Limb (tissue), 2 donors: ENCODE measurements at regions not wholly inside any gene's neighbourhood (a gene's known extent, or its start where the extent isn't known, plus 50 kb on each side); places are given as distances from the start of the nearest gene placed in this dataset.
A peak's percentile ranks its signal among the peaks of the same experiment; 100 is the strongest.
"Not testable (repeated sequence)": the region's sequence is repeated elsewhere in the genome, so short reads cannot be mapped to it uniquely, and the experiment has no call there.

Source experiments
- DNase-seq, 2 donors: peaks; one replicate each; pipeline ENCODE4 v3.0.0-alpha.2; 2016; ENCODE audit errors: extremely low spot score in 2 of 2

DNA sequence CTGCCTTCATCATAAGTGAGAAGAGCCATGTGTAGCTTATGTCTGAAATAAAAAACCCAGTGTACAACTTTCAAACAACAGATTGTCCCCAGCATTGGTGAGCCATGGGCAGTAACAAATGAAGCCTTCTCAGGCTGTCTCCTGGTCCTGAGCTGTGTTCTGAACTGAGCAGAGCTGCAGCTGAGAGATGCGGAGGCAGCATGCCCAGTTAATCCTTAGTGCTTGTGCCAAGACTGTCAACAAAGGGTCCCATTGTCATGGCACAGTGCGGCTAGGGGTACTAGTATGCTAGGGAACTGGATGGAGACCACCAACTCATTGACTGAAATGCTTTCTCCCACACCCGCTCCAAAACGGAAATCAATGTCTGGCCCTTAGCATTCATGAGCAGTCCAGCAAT lies 154.3 kb downstream of the RMST start:
- peak in 1 of 2 donors; percentile 34 for DNase-seq

DNA sequence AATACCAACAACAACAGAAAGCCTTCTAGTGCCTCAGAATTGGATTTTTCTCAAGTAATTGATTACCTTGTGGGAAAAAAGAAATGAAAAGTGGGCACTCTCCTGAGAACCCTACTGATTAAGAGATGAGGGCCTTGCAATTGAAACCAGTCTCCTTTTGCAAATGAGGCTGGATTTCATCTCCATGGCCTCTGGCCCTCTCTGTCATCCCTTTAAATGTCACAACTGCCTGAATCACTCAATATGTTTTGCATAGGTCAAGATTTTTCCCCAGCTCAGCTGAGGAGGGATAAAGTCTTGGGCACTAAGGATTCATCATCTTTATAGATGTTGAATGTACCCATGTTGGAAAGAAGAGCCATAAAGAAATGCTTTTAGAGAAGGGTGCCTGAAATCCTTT lies 166.4 kb downstream of the RMST start:
- DNase-seq, result no peak

- no peak for DNase-seq
Observed at GRCh38 chr12:97629382-97629781, 166.8 kb downstream of the RMST start.

DNA sequence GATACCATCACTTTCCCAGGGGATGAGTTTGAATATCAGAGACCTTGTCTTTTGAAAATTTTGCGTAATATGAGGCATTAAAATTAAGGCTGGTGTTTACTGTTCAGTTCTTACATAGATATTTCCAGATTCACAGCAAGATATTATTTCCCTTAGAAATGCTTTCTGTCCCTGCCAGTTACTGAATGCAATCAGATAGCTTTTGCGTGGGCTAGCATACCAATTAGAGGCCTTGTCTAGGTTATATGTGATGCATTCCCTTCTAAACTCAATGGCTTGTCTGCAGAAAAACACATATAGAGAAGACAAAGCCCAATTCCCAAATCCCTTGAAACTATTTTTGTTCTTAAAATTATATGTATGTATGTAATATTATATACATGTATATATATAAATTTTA lies 167.8 kb downstream of the RMST start:
- no peak for DNase-seq

DNA sequence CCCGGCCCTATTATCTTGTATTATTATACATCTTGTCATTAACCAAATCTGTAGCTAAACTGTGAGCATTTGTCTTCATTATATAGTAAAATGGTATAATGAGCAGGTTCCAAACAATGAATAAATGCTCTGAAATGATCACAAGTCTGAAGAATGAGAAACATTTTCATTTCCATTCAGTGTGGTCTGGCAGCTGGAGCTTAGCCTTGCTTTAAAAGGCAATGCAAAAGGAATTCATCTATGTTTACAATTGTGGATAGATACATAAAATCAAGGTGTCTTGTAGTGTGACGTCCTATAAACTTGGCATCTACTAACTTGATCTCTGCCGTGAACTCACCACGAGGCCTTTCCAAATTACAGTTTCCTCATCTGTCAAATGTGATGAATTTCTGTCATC lies 168.3 kb downstream of the RMST start:
- DNase-seq, result no peak

GRCh38 chr12:97637770-97638169 lies 175.2 kb downstream of the RMST start:
- DNase-seq, result no peak

GRCh38 chr12:97638739-97639138 lies 176.1 kb downstream of the RMST start:
- DNase-seq, result no peak

DNA sequence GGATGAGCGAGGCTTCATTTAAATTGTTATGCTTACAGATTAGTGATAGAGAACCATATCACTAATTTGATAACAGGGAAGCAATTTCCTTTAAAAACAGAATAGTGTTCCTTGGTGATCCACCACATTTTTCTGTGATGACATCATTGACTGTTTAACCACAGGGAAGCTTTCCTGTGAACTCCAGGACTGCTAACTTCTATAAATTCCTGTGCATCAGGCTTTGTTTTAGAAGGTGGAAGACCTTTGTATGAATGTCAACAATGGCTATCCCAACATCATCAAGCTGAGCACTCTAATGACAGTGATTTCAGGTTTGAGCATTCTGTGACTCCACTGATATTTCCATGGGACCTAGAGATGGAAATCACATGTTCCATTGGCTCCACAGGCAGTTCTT lies 177.1 kb downstream of the RMST start:
- no peak for DNase-seq

GRCh38 chr12:97640826-97641225 lies 178.2 kb downstream of the RMST start:
- no peak for DNase-seq

GRCh38 chr12:97642911-97643310 lies 180.3 kb downstream of the RMST start:
- no peak for DNase-seq

DNA sequence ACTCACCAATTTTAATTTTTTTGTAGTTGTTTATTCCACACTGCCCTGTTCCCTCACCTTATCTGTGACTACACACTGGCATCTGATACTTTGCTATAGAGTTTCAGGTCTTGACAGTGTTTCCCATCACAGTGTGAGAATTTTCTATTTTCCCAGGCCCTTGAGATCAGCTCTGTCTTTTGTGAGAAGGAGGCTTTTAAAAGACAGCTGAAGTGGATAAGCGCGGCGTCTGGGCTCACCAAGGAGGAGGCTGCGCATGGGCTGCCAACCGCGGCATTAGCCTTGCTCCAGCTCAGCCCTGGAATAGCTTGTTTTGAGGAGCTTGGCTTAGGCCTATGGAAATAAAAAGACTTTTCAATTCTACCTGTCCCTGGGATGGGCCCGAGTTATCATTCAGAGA lies 181.3 kb downstream of the RMST start:
- no peak for DNase-seq

GRCh38 chr12:97645726-97646125 lies 183.1 kb downstream of the RMST start:
- no peak for DNase-seq

- no peak for DNase-seq
Observed at GRCh38 chr12:97647142-97647541, 184.5 kb downstream of the RMST start.

DNA sequence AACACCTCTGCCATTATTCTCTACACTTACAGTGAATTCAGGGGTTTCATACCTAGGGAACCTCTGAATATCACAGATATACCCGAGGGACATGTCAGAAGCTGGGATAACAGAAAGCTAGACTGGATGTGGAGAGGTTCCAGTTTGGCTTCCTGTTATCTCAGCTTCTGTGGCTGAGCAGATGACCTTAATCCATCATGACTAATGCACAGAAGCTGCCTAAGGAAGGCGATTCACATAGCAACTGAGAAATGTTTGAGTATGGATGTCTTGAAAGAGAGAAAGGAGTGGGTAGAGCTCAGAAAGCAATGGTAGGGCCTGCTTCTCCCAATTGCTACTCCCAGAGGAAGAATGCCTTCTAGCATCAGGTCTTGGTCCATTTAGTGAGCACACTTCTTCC lies 187.6 kb downstream of the RMST start:
- DNase-seq, result no peak

- DNase-seq, result not testable (repeated sequence)
Observed at GRCh38 chr12:97656548-97656947, 193.9 kb downstream of the RMST start.

GRCh38 chr12:97659117-97659880 lies 196.7 kb downstream of the RMST start:
- DNase-seq, result no peak

GRCh38 chr12:97666263-97666662 lies 203.7 kb downstream of the RMST start:
- no peak for DNase-seq

DNA sequence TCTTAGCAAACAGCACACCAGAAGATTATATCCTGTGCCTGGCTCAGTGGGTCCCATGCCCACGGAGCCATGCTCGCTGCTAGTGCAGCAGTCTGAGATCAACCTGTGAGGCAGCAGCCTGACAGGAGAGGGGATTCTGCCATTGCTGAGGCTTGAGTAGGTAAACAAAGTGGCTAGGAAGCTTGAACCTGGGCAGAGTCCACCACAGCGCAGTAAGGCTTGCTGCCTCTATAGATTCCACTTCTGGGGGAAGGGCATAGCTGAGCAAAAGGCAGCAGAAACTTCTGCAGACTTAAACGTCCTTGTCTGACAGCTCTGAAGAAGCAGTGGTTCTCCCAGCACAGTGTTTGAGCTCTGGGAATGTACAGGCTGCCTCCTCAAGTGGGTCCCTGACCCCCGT lies 210.3 kb downstream of the RMST start:
- DNase-seq, result no peak

DNA sequence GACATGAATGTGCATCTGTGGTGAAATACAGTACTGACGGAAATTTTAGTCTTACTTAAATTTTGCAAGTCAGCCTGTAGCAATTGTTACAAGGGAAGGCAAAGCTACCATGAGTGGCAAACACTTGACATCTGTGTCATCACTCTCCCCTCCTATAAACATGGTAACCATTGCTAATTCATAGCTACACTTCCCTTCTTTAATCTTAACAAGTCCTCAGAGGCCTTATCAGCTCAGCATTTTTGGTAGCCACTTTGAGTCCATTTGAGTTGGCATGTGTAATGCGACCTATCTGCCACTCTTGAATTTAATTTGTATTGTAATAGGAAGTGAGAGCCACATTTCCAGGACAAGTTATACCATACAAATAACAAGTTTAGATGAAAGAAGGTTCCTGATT lies 218.1 kb downstream of the RMST start:
- DNase-seq, result no peak

- DNase-seq, result no peak
Observed at GRCh38 chr12:97681612-97682504, 219.3 kb downstream of the RMST start.

DNA sequence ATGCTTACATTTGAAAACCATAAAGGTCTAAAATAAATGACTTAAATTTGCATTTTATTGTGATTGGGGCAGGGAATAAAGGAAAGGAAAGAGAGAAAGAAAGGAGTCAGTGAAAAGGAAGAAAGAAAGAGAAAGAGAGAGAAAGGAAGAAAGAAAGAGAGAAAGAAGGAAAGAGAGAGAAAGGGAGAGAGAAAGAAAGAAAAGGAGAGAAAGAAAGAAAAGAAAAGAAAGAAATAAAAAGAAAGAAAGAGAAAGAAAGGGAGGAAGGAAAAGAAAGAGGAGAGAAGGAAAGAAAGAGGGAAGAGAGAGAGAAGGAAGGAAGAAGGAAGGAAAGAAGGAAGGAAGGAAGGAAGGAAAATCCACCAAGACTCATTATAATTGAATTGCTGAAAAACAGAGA lies 222.8 kb downstream of the RMST start:
- DNase-seq, result no peak

DNA sequence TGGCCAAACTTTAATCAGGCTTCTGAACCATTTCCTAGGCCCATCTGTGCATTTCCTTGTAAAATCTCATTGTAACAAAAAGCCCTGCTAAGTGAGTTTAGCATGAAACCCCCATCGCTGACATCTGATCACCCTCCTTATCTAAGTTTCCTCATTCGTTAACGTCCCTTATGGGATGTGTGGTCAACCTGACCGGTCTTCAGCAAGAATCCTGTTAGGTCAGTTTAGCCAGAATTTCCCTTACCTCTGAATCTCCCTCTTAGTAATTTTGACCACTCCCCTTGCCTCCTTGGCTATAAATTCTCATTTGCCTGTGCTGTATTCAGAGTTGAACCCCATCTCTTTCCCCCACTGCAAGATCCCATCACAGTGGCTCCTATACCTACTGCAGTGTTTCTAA lies 239.3 kb downstream of the RMST start:
- no peak for DNase-seq

DNA sequence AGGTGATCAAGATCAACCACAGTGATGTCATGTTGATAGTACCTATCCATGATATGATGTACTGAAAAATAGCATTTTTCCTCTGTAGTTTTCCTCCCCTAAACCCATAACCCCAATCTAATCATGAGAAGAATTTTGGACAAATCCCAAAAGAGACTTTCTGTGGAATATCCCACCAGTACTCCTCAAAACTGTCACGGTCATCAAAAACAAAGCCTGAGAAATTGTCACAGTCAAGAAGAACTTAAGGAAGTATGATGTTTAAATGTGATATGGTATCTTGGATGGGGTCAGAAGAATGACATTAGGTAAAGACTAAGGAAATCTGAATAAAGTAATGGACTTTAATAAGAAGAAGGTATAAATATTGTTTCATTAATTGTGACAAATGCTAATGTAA lies 248.8 kb downstream of the RMST start:
- DNase-seq, result no peak
